HT-29 (cell line): ENCODE measurements at regions not wholly inside any gene's neighbourhood (a gene's known extent, or its start where the extent isn't known, plus 50 kb on each side); places are given as distances from the start of the nearest gene placed in this dataset.
"Not testable (repeated sequence)": the region's sequence is repeated elsewhere in the genome, so short reads cannot be mapped to it uniquely, and the experiment has no call there.

Source experiments
- DNase-seq: peaks from one replicate; pipeline ENCODE4 v3.0.0-alpha.2; 2015; ENCODE audit warnings: low spot score

DNA sequence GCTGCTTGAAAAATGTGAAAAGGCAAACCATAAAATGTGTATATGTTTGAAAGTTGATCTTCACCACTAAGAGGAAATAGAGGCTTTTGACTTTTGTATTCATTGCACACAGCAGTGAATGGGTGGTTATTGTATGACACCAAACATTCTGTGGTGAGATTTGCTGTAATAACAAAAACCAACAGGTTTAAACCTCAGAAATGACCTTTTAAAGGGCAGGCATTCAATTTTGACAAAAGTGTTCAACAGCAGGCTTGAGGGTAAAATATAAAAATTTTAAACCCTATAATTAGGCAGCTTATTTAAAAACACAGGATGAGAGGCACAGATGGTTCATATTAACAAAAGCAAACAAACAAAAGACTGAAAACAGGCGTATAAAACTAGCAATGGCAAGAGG lies 128.1 kb upstream of the NUDT12 start:
- DNase-seq, result no peak

DNA sequence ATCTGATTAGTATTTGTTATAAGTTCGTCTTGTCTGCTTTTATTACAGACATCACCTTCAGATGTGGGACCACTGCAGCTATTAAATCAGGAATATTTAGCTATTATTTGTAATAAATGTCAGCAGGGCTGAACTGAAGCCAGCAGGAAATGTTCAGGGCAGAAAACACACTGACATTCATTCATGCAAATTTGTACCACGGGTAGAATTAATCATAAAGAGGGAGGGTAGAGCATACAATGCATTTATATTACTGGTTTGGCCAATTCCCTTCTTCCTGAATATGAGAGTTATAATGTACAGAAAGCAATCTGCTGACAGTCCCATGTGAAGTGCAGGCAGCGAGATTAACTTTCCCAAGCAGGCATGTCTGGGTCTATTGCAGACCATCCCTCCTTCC lies 117.3 kb upstream of the NUDT12 start:
- DNase-seq, result no peak

DNA sequence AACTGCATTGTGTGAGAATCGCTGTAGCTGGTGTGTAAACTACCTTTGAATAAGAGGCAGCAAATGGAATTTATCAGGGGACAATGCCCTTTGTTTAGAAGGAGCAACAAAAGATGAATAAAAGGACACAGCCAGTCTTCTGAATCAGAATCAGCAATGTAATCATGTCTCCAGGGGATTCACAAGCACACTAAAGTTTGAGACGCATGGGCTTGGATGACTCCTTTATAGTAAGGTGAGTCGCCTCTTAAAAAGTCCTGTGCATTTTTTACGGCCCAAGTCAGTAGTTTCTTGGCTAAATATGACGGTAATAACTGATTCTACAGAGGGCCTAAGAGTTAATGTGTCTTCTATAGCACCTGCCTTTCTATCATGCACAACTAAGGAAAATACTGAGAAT lies 113.6 kb upstream of the NUDT12 start:
- not testable (repeated sequence) for DNase-seq

GRCh38 chr5:103674739-103675138 lies 112.2 kb upstream of the NUDT12 start:
- DNase-seq, result no peak

DNA sequence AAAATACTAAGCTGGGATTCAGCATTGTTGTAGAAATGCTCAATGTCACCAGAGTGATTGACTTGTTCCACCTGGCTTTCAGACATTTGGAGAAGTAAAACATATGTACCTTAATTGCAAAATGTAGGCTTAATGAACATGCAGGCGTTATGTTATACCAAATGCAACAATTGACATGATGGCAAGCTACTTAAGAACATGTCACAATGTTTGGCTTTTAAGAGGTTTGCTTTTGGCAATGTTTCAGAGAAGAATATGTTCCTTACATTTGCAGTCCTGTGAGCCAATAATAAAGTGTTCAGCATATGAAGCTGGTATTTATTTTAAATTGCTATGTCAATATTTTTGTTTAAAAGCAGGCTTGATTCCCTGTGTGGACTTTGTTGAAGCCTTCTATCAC lies 111.7 kb upstream of the NUDT12 start:
- no peak for DNase-seq

DNA sequence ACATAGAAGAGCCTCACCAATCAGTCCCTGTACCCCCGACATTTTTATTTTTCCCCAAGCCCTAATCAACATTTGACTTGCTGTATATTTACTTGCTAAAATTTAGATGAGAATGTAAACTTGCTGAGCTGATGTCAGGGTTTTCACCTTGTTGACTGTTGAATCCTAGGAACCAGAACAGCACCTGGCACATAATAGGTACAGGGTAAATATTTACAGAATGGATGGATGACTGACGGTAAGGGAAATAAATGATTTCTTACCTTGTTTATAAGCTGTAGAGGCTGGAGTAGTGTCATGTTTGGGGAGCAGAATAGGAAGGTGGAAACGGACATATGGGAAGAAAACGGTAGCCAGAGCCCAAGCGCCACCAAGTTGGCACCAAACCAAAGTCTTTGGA lies 107.0 kb upstream of the NUDT12 start:
- no peak for DNase-seq

DNA sequence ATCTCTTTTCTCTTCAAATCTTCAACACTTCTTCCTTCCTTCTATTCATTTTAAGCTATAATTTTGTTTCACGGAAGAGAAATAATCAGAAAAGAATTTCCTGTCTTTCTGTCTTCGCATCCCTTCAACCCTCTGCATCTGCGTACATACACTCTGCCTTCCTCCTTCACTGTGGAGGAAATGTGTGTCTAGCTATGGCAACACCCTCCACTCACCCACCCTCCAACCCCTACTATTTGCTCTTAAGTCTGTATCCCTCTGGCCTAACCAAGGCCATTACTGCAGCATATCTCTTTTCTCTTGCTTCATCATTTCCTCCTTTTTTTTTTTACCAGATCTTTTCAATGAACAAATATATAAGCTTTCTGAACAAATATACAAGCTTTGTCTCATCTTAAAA lies 105.7 kb upstream of the NUDT12 start:
- no peak for DNase-seq

DNA sequence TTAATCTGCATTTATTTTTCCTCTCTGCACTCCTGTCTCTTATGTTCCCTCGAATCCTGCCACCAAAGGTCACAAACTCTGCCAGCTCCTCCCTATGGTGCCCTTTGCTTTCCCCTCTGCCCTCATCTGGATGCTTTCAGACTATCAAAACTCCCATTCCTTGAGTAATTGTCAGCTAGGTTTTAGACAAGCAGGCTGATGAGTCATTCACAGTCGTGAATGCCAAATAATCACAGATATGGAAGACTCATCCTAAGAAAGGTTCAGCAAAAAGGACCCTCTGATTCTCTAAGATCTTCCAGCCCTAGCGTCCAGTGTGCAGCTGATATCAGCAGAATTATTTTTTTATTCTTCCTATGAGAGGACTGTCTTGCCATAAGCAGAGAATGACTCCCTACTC lies 104.5 kb upstream of the NUDT12 start:
- no peak for DNase-seq

- no peak for DNase-seq
Measured at GRCh38 chr5:103657301-103657700, 94.7 kb upstream of the NUDT12 start.

GRCh38 chr5:103648086-103648485 lies 85.5 kb upstream of the NUDT12 start:
- no peak for DNase-seq

DNA sequence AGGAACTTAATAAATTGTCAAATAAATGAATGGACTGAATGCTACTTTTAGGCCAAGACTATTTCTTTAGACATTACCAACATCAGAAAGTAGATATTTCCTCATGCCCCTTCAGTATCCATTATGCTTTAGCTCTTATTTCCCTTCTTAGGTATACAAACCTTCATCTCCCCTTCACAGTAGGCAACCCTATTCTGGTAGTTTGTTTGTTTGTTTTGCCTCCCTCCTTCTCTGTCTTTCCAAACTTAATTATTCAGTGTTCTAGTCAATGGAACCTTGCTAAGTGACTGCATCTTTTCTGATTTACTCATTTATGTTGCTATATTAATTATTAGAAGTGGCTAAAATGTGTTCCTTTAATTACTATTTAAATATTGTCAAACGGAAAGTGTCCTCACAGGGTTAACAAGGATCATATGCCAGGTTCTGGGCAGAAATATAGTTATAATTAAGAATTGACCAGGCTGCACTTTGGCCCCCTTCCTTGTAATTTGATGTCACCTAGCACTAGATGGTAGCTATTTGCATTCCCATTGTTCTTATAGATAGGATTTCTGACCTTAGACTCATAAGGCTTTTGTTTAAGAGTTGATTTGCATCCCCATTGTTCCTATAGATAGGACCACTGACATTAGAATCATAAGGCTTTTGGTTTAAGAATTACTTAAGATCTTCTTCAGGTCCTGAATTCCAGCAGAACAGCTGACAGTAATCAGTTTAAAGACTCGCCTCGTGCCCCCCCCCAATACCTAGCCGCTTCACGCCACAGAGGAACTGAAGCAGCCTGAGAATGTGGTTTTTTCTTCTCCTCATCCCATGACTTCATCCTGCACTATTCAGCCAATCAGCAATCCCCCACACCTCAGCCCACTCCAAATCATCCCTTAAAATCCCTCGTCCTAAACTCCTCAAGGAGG lies 84.4 kb upstream of the NUDT12 start:
- no peak for DNase-seq

DNA sequence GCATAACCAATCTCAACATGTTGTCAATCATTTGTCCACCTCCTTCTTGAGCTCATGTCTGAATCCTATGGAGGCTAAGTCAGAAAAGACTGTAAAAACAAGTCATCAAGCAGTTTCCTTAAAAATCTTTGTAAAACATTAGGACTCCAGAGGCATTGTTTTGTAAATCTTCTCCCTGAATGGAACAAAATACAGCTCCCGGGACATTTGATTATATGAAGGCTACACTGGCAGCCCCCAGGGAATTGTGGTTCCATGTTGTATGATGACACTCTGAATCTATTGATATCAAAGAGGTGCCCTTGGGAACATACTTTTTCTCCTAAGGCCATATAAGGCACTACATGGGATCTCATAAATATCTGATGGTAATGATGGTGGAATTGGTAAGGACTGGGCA lies 83.2 kb upstream of the NUDT12 start:
- DNase-seq, result no peak

DNA sequence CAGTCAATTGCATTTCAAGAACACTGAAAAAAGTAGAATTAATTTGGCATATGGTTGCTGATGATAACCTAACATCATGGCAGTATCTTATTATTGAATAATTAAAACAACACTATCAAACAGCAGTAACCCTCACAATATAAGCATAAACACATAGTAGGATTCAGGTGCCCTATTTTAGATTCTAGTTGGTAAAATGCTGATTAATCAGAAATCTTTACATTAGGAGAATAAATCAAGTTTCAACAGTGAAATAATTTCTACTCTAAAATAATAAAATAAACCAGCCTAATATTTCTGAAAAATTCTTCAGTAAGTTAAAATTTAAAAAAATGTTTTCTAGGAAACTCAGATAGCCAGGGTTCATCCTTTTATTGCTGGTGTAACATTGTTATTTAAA lies 76.4 kb upstream of the NUDT12 start:
- no peak for DNase-seq

DNA sequence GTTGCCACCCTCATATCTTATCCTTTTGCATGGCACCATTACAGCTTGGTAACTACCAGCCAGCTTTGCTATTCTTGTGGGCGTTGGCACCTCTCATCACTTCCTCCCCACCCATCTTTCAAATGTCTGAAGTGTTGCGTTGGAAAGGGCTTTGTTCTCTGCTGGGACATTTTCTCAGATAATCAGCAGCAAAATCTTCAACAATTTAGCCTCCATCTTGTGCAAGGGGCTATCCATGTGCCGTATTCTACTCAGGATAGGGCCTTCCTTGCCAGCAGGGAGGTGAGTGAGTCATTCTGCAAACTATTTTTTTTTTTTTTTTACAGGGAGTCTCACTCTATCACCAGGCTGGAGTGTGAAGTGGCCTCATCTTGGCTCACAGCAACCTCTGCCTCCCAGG lies 62.1 kb upstream of the NUDT12 start:
- DNase-seq, result no peak

- no peak for DNase-seq
Measured at GRCh38 chr5:103624035-103624480, 61.5 kb upstream of the NUDT12 start.

- DNase-seq, result no peak
Measured at GRCh38 chr5:103623425-103623824, 60.8 kb upstream of the NUDT12 start.

DNA sequence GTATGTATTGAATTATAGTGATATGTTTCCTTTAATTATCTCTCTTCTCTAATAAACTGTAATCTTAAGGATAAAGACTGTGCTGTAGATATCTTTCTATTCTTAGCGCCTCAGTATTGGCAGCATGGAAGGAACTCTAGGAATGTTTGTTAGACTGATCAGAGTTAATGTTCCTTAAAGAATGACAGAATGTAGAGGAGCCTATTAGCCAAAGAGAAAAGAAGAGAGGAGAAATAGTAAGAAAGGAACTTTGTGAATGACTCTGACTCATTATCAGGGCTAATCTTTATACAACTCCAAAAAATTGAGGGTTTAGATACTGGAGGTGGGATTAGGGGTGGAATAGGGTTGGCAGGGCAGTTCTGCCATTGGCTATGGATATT lies 59.0 kb upstream of the NUDT12 start:
- DNase-seq, result no peak

GRCh38 chr5:103620851-103621547 lies 58.4 kb upstream of the NUDT12 start:
- no peak for DNase-seq

- DNase-seq, result no peak
Measured at GRCh38 chr5:103617913-103618312, 55.3 kb upstream of the NUDT12 start.

DNA sequence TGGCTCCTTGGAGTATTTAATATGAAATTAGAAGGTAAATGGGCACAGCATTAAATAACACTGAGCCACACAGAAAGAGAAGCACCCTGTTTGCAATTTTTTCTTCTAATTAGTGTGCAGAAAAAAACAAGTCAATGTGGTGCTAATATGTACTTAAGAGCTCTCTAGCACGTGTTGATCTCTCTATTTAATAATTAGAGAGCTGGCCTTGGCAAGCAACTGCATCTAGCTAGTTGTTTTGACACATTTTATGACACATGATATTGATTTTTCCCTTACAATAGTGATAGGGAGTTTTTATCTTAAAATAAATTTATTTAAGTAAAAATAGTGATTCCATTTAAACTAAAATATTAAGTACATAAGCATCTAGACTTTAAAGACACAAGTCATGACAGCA lies 54.5 kb upstream of the NUDT12 start:
- DNase-seq, result no peak

DNA sequence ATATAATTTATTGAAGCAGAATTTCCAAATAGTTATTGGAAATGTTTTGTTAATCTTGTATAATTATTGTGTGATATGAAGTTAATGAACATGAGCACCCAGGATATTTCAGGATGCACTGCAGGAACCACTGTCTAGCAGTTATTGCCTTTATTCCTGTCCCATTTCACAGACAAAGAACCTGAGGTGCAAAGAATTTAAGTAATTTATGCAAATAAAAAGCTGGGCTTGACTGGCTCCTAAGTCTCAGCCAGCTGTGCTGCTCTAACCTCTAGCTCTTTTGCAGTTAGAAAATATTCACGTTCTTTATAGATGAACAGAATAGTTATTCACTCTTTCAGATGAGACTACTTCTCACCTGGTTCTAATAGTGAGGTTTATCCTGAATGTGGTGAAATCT lies 50.0 kb upstream of the NUDT12 start:
- DNase-seq, result no peak
